H4 (cell line): ENCODE measurements at regions not wholly inside any gene's neighbourhood (a gene's known extent, or its start where the extent isn't known, plus 50 kb on each side); places are given as distances from the start of the nearest gene placed in this dataset.
"Not testable (repeated sequence)": the region's sequence is repeated elsewhere in the genome, so short reads cannot be mapped to it uniquely, and the experiment has no call there.

Source experiments
- DNase-seq: peaks from one replicate; pipeline ENCODE4 v3.0.0-alpha.2; 2015; ENCODE audit warnings: low spot score

DNA sequence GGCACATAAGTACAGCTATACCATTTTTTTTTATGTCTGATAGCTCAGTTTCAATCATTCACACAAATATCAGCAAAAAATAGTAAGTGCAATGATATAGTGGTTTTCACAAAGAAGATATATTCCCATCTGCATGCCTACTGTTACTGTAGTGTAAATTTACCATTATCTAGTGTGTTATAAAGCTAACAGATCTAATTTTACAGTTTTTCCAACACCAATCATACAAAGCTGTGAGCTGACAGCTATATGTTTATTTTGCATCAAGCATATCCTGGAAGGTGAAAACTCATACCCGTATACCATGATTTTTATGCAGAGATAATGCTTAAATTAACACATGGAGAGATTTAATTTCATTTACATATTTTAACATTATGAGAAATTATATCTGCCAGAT, 89.9 kb upstream of the HAPLN1 start:
- no peak for DNase-seq

DNA sequence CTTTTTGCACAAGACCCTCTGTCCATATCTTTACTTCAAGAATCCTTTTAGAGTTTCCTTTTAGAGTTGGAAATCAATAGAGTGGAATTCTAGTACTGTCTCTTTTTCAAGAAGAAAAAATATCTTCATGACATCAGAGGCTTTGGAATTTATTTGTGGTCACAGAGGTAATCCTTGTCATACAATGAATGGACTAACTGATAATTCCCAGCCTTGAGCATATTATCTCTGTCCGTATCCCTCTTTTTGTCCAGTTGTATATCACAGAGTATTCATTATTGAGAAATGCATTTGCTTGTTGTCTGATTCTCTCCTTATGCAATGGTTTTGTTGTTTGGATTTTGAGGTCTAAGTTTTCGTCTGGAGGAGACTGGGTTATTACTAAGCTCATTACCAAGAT, 82.0 kb upstream of the HAPLN1 start:
- no peak for DNase-seq

DNA sequence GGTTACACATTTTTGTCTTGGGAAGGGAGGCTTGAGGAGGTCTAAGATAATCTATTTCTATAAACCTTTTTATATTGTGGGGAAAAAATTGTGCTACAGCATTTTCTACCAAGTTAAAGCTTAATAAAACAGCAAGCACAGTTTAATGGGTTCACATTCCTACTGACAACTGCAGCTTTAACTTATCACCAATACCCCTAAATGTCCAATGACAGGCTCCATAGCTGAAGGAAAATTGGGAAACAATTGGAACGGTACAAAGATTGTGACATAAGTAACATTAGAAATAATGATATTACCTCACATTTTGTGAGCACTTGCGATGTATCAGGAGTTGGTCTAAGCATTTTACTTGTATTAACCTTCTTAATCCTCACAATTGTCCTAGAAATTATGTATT, 79.5 kb upstream of the HAPLN1 start:
- no peak for DNase-seq

DNA sequence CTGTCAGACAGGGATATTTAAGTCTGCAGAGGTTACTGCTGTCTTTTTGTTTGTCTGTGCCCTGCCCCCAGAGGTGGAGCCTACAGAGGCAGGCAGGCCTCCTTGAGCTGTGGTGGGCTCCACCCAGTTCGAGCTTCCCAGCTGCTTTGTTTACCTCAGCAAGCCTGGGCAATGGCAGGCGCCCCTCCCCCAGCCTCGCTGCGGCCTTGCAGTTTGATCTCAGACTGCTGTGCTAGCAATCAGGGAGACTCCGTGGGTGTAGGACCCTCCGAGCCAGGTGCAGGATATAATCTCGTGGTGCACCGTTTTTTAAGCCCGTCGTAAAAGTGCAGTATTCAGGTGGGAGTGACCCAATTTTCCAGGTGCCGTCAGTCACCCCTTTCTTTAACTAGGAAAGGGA, 78.4 kb upstream of the HAPLN1 start:
- DNase-seq: not testable (repeated sequence)

DNA sequence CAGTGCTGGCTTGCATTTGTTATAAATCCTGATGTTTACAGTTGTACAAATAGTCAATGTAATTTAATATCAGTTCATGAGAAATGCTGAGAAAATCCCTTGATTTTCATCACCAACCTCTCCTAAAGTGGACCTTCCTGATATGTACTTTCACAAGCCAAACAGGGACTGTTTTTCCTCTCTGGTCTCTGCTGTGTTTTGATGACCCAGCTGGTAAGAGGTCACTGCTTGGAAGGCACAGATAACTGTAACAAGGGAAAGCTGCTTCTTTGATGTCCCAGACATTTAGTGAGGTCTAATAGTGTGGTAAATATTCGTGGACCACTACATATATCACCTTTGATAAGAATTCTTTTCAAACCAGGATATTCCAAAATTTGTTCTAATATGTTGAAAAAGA, 68.7 kb upstream of the HAPLN1 start:
- no peak for DNase-seq

DNA sequence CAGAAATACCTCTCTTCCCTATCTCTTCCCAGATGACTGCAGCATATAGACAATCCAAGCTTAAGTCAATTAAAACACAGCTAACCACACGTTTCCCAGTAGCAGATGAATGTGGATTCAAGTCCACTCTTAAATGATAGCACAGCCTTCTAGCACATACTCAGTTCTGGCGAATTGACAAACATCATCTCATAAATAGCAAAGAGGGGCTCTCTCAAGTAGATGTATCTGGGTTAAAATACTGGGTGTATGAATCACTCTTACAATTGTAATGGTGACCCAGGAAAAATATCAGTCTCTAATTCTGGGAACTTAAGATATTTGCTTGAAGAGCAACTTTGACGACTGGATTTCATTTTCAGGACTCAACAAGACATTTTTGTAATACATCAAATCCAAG, 67.0 kb upstream of the HAPLN1 start:
- no peak for DNase-seq

DNA sequence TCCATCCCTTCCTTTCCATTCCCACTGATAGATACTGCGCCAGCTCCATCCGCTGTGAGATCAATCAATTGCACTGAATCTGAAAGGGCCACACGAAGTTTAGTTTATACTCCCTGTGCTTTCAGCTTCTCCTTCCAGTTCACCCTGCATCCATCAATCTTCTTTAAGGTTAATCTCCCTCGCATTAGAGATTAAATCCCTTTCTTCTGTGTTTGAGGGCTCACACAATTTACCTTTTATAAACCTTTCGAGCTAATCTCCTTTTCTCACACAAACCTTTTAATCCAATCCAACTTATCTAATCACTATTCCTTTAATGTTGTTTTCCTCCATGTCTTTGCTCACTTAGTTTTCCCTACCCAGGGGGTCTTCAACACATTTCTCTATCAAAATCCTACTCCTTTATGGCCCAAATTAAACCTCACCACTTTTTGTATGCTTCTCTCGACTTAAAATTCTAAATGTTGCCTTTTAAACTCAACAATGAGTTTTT, 64.6 kb upstream of the HAPLN1 start:
- no peak for DNase-seq

DNA sequence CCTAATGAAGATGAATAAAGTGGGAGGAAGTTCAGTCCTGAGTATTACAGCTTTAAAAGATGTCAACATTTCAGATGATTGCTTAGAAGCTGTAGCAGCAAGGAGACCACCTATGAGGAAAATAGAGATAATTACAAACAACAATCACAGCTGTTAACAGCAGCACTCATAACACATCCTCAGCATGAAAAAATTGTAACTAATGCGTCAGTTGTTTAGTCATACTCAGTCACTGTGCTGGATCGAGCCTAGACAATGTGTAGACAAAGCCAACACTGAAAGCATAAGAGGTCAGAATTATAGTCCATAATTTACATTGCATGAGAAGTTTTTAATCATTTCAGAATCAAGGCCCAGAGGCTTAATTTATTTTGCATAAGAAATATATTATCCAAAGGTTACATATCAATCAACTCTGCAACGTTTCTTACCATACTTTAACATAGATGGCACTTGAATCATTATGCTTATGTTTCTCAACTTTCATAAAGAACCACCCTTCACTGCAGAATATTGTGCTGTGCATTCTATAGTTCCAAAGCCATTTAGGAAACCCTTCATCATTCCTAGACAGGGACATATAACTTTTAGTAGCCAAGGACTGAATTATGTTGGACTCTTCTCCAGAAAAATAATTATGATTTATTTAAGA, 60.2 kb upstream of the HAPLN1 start:
- no peak for DNase-seq

DNA sequence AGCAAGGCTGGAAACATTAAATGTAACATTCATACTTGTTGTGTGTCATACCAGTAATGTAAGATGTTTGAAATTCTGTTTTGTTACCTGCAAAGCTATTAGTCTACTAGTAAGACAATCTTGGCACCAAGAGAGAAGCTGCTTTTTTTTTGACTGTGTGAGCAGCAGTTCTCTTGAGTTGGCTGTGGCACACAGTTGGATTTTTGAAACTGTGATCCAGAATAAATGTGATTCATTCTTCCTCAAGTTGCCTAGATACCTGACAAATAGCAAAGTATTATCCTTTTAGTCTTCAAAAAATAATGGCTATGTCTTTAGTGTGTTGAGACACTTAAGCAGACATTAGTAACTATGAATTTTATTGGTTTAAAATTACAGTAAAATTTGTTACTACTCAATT, 57.2 kb upstream of the HAPLN1 start:
- no peak for DNase-seq

DNA sequence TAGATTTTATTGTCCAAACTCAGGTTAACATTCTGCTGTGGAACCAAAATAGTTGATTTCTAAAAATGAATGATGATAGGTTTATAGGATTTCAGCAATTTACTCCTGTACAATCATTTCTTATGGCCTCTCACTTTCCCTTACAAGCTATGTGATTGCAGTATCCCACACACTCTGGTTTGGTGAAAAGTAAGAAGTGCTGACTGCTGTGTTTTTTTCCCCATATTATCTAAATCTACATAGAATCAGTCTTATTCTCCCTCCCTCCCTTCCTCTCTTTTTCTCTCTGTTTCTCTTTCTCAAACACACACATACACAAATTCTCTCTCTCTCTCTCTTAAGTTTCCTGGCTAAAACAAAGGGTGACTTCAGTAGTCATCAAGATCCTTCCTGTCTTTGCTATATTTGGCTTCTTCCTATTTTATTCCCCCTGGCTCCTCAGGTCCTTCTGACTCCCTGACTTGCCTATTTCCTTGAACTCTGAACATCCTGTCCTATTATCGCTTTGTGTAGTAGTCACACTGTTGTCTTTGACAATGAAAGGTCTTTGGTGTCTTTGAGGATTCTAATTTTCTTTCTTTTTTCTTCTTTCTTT, 55.9 kb upstream of the HAPLN1 start:
- DNase-seq: no peak
